ENCODE measurements at regions not wholly inside any gene's neighbourhood (a gene's known extent, or its start where the extent isn't known, plus 50 kb on each side); places are given as distances from the start of the nearest gene placed in this dataset.

- intact Hi-C loops (cut with micrococcal nuclease), result no loop called here
- ATAC-seq (ENCODE audit: low read depth) (no peak), DNase-seq (no peak)
- ChIA-PET POLR2A (no interaction called here), CTCF (no interaction called here)
- Mint-ChIP-seq H3K4me3 (no peak overlapping the region), H3K9me3 (no peaks in the 10 kb centered on the region), H3K27me3 (no peaks in the 10 kb centered on the region), H3K4me1 (no peaks in the 10 kb centered on the region), H3K36me3 (ENCODE audit: low read depth) (no peaks in the 10 kb centered on the region), H3K27ac (no peak overlapping the region)
- TF ChIP-seq CTCF (IDR thresholded peaks at IDR 0.05), result no peak
These were observed 82.7 kb upstream of the GPM6B start for GRCh38 chrX:13899607-13900006.

- ATAC-seq (ENCODE audit: low read depth), result no peak
These were observed 81.7 kb upstream of the GPM6B start for GRCh38 chrX:13898603-13899002.

GRCh38 chrX:13898083-13898482 lies 81.2 kb upstream of the GPM6B start:
- ChIA-PET CTCF (no interaction called here), POLR2A (no interaction called here)
- H3K4me3 Mint-ChIP-seq, result no peak overlapping the region
- no peak for TF ChIP-seq CTCF (IDR thresholded peaks at IDR 0.05)
- H3K4me1 Mint-ChIP-seq, result no peaks in the 10 kb centered on the region
- intact Hi-C loops (cut with micrococcal nuclease), result loop anchor here (1.0 kb wide), 1 partner anchor 134 kb away; no protein-coding TSS in a partner anchor
- no peaks in the 10 kb centered on the region for H3K9me3 Mint-ChIP-seq
- DNase-seq (no peak), ATAC-seq (ENCODE audit: low read depth) (no peak)
- no peak overlapping the region for H3K27ac Mint-ChIP-seq
- H3K27me3 Mint-ChIP-seq, result no peaks in the 10 kb centered on the region
- no peaks in the 10 kb centered on the region for H3K36me3 Mint-ChIP-seq (ENCODE audit: low read depth)

More at GRCh38 chrX:13898603-13899002, 81.7 kb upstream of the GPM6B start:
- intact Hi-C loops (cut with micrococcal nuclease), result loop anchor here (1.0 kb wide), 1 partner anchor 134 kb away; no protein-coding TSS in a partner anchor
- H3K36me3 Mint-ChIP-seq (ENCODE audit: low read depth), result no peaks in the 10 kb centered on the region
- H3K27ac Mint-ChIP-seq, result no peak overlapping the region
- no peak overlapping the region for H3K4me3 Mint-ChIP-seq
- POLR2A ChIA-PET, result no interaction called here
- H3K4me1 Mint-ChIP-seq, result no peaks in the 10 kb centered on the region
- TF ChIP-seq CTCF (IDR thresholded peaks at IDR 0.05), result no peak
- DNase-seq, result no peak
- CTCF ChIA-PET, result no interaction called here
- H3K9me3 Mint-ChIP-seq, result no peaks in the 10 kb centered on the region
- H3K27me3 Mint-ChIP-seq, result no peaks in the 10 kb centered on the region

- Mint-ChIP-seq H3K9me3 (no peaks in the 10 kb centered on the region), H3K27me3 (no peaks in the 10 kb centered on the region), H3K36me3 (ENCODE audit: low read depth) (no peaks in the 10 kb centered on the region), H3K4me3 (no peak overlapping the region), H3K4me1 (no peaks in the 10 kb centered on the region), H3K27ac (no peak overlapping the region)
- ChIA-PET POLR2A (no interaction called here), CTCF (no interaction called here)
- no peak for ATAC-seq (ENCODE audit: low read depth)
- no peak for TF ChIP-seq CTCF (IDR thresholded peaks at IDR 0.05)
- no peak for DNase-seq
- intact Hi-C loops (cut with micrococcal nuclease), result no loop called here
These were observed 80.7 kb upstream of the GPM6B start for GRCh38 chrX:13897566-13897965.

- H3K27me3 Mint-ChIP-seq, result no peaks in the 10 kb centered on the region
- peaks cover 7% of the 10 kb centered on the region for H3K4me1 Mint-ChIP-seq
- ChIA-PET POLR2A (no interaction called here), CTCF (no interaction called here)
- no peaks in the 10 kb centered on the region for H3K9me3 Mint-ChIP-seq
- no peak for ATAC-seq (ENCODE audit: low read depth)
- DNase-seq, result no peak
- no peaks in the 10 kb centered on the region for H3K36me3 Mint-ChIP-seq (ENCODE audit: low read depth)
- TF ChIP-seq CTCF (IDR thresholded peaks at IDR 0.05), result no peak
- intact Hi-C loops (cut with micrococcal nuclease), result no loop called here
- no peak overlapping the region for H3K27ac Mint-ChIP-seq
- H3K4me3 Mint-ChIP-seq, result no peak overlapping the region
These were observed 78.1 kb upstream of the GPM6B start for GRCh38 chrX:13894888-13895565.

Measured in activated B cell treated with CpG ODN at 0.5 μM for 24 hours (primary cell).